ENCODE measurements at regions not wholly inside any gene's neighbourhood (a gene's known extent, or its start where the extent isn't known, plus 50 kb on each side); places are given as distances from the start of the nearest gene placed in this dataset.

- no peak overlapping the region for H3K4me3 ChIP-seq (ENCODE audit: low read length)
- H3K79me2 ChIP-seq (replicated peaks; ENCODE audit: insufficient read depth, low read length): no peaks in the 10 kb centered on the region
- no peak for TF ChIP-seq SMC3 (conservative IDR thresholded peaks at IDR 0.05; ENCODE audit: poor library complexity)
- no peak for TF ChIP-seq CTCF (IDR thresholded peaks at IDR 0.05; ENCODE audit: poor library complexity, severe bottlenecking)
- no peak for TF ChIP-seq MXI1 (conservative IDR thresholded peaks at IDR 0.05; ENCODE audit: poor library complexity, severe bottlenecking)
- no peak for TF ChIP-seq EP300 (conservative IDR thresholded peaks at IDR 0.05; ENCODE audit: poor library complexity, severe bottlenecking)
- no peak for TF ChIP-seq TAF1 (IDR thresholded peaks at IDR 0.05; ENCODE audit: low read depth)
- TF ChIP-seq, protein P1, sequence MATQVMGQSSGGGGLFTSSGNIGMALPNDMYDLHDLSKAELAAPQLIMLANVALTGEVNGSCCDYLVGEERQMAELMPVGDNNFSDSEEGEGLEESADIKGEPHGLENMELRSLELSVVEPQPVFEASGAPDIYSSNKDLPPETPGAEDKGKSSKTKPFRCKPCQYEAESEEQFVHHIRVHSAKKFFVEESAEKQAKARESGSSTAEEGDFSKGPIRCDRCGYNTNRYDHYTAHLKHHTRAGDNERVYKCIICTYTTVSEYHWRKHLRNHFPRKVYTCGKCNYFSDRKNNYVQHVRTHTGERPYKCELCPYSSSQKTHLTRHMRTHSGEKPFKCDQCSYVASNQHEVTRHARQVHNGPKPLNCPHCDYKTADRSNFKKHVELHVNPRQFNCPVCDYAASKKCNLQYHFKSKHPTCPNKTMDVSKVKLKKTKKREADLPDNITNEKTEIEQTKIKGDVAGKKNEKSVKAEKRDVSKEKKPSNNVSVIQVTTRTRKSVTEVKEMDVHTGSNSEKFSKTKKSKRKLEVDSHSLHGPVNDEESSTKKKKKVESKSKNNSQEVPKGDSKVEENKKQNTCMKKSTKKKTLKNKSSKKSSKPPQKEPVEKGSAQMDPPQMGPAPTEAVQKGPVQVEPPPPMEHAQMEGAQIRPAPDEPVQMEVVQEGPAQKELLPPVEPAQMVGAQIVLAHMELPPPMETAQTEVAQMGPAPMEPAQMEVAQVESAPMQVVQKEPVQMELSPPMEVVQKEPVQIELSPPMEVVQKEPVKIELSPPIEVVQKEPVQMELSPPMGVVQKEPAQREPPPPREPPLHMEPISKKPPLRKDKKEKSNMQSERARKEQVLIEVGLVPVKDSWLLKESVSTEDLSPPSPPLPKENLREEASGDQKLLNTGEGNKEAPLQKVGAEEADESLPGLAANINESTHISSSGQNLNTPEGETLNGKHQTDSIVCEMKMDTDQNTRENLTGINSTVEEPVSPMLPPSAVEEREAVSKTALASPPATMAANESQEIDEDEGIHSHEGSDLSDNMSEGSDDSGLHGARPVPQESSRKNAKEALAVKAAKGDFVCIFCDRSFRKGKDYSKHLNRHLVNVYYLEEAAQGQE (IDR thresholded peaks at IDR 0.05; ENCODE audit: borderline replicate concordance): no peak
- TF ChIP-seq EZH2 (IDR thresholded peaks at IDR 0.05; ENCODE audit: borderline replicate concordance, insufficient read depth, low read length, poor library complexity, severe bottlenecking): no peak
- no peak for TF ChIP-seq RAD21 (conservative IDR thresholded peaks at IDR 0.05)
- TF ChIP-seq POLR2AphosphoS5 (IDR thresholded peaks at IDR 0.05): no peak
- no peaks in the 10 kb centered on the region for H3K9me3 ChIP-seq (ENCODE audit: low read length)
- no peaks in the 10 kb centered on the region for H3K27me3 ChIP-seq (ENCODE audit: insufficient read depth, low read depth, low read length)
- H4K20me1 ChIP-seq (ENCODE audit: insufficient read depth): no peaks in the 10 kb centered on the region
- H2AFZ ChIP-seq (ENCODE audit: low read depth, low read length): no peak overlapping the region
- no peaks in the 10 kb centered on the region for H3K9me2 ChIP-seq (ENCODE audit: insufficient read depth, low read length)
- H3F3A ChIP-seq (ENCODE audit: insufficient read depth, low read length, poor library complexity, severe bottlenecking): no peaks in the 10 kb centered on the region
- no peak overlapping the region for H3K9ac ChIP-seq (ENCODE audit: low read length)
- H3K4me2 ChIP-seq (ENCODE audit: low read length): no peak overlapping the region
- no peaks in the 10 kb centered on the region for H3K36me3 ChIP-seq (ENCODE audit: insufficient read depth, low read length)
- no peak overlapping the region for H3K27ac ChIP-seq (ENCODE audit: low read length)
Observed at GRCh38 chr6:18601516-18602020, 214.4 kb downstream of the RNF144B start.

- H3K9ac ChIP-seq (ENCODE audit: low read length): no peak overlapping the region
- no peaks in the 10 kb centered on the region for H3K27me3 ChIP-seq (ENCODE audit: insufficient read depth, low read depth, low read length)
- no peaks in the 10 kb centered on the region for H3K79me2 ChIP-seq (replicated peaks; ENCODE audit: insufficient read depth, low read length)
- H3K4me3 ChIP-seq (ENCODE audit: low read length): no peak overlapping the region
- no peak overlapping the region for H3K4me2 ChIP-seq (ENCODE audit: low read length)
- no peak for TF ChIP-seq POLR2AphosphoS5 (IDR thresholded peaks at IDR 0.05)
- no peak for TF ChIP-seq SMC3 (conservative IDR thresholded peaks at IDR 0.05; ENCODE audit: poor library complexity)
- TF ChIP-seq MXI1 (conservative IDR thresholded peaks at IDR 0.05; ENCODE audit: poor library complexity, severe bottlenecking): no peak
- no peak for TF ChIP-seq EZH2 (IDR thresholded peaks at IDR 0.05; ENCODE audit: borderline replicate concordance, insufficient read depth, low read length, poor library complexity, severe bottlenecking)
- TF ChIP-seq CTCF (IDR thresholded peaks at IDR 0.05; ENCODE audit: poor library complexity, severe bottlenecking): no peak
- no peak for TF ChIP-seq TAF1 (IDR thresholded peaks at IDR 0.05; ENCODE audit: low read depth)
- TF ChIP-seq RAD21 (conservative IDR thresholded peaks at IDR 0.05): no peak
- no peak for TF ChIP-seq EP300 (conservative IDR thresholded peaks at IDR 0.05; ENCODE audit: poor library complexity, severe bottlenecking)
- TF ChIP-seq, protein P1 (IDR thresholded peaks at IDR 0.05; ENCODE audit: borderline replicate concordance): no peak
- H3K9me2 ChIP-seq (ENCODE audit: insufficient read depth, low read length): no peaks in the 10 kb centered on the region
- H2AFZ ChIP-seq (ENCODE audit: low read depth, low read length): no peak overlapping the region
- H3K9me3 ChIP-seq (ENCODE audit: low read length): no peaks in the 10 kb centered on the region
- H3K36me3 ChIP-seq (ENCODE audit: insufficient read depth, low read length): no peaks in the 10 kb centered on the region
- no peaks in the 10 kb centered on the region for H4K20me1 ChIP-seq (ENCODE audit: insufficient read depth)
- no peak overlapping the region for H3K27ac ChIP-seq (ENCODE audit: low read length)
- H3F3A ChIP-seq (ENCODE audit: insufficient read depth, low read length, poor library complexity, severe bottlenecking): no peaks in the 10 kb centered on the region
Observed at GRCh38 chr6:18602931-18603330, 215.8 kb downstream of the RNF144B start.
